GM23338 (cell line): ENCODE measurements at regions not wholly inside any gene's neighbourhood (a gene's known extent, or its start where the extent isn't known, plus 50 kb on each side); places are given as distances from the start of the nearest gene placed in this dataset.

Experiments used
- ATAC-seq: fragments of 200-7000 bp; cut with Tn5 transposase; 3 replicates; pipeline ENCODE4 v1.9.1; 2020
- DNase-seq: peaks from one replicate; pipeline ENCODE4 v3.0.0-alpha.2; 2015; ENCODE audit warnings: low spot score
- H2AFZ ChIP-seq: fragments of 200-600 bp; sonication (generic); 2 replicates; pipeline ENCODE4 v1.8.0; 2016; ENCODE audit warnings: antibody characterized with exemption, mild to moderate bottlenecking, moderate library complexity
- H3F3A ChIP-seq: fragments of 200-600 bp; sonication (generic); replicated peaks from 2 replicates; pipeline ENCODE4 v1.8.0; 2017; ENCODE audit warnings: antibody characterized with exemption, mixed run types, low read depth
- H3K27ac ChIP-seq: fragments of 200-600 bp; sonication (generic); 2 replicates; pipeline ENCODE4 v1.6.1; 2016; ENCODE audit warnings: low read depth
- H3K27me3 ChIP-seq: fragments of 200-600 bp; sonication (generic); 2 replicates; pipeline ENCODE4 v1.8.0; 2016; ENCODE audit warnings: mild to moderate bottlenecking, mixed run types, moderate library complexity; ENCODE audit not compliant: insufficient read depth
- H3K36me3 ChIP-seq: fragments of 200-600 bp; sonication (generic); 2 replicates; pipeline ENCODE4 v1.8.0; 2016; ENCODE audit warnings: mild to moderate bottlenecking; ENCODE audit not compliant: insufficient read depth
- H3K4me1 ChIP-seq: fragments of 200-600 bp; sonication (generic); 2 replicates; pipeline ENCODE4 v1.8.0; 2016; ENCODE audit warnings: mild to moderate bottlenecking, moderate library complexity; ENCODE audit not compliant: insufficient read depth
- H3K4me2 ChIP-seq: fragments of 200-600 bp; sonication (generic); 2 replicates; pipeline ENCODE4 v1.7.1; 2017; ENCODE audit warnings: mixed run types
- H3K4me3 ChIP-seq: fragments of 200-600 bp; sonication (generic); 2 replicates; pipeline ENCODE4 v1.6.1; 2016; ENCODE audit warnings: mixed run types
- H3K79me2 ChIP-seq: fragments of 200-600 bp; sonication (generic); replicated peaks from 2 replicates; pipeline ENCODE4 v1.8.0; 2017; ENCODE audit warnings: mild to moderate bottlenecking; ENCODE audit not compliant: insufficient read depth
- H3K9me2 ChIP-seq: fragments of 200-600 bp; sonication (generic); 2 replicates; pipeline ENCODE4 v1.8.0; 2017; ENCODE audit not compliant: insufficient read depth
- H4K20me1 ChIP-seq: fragments of 200-600 bp; sonication (generic); replicated peaks from 2 replicates; pipeline ENCODE4 v1.8.0; 2017; ENCODE audit warnings: mild to moderate bottlenecking; ENCODE audit not compliant: insufficient read depth
- H3K27ac Mint-ChIP-seq: 2 replicates; pipeline ENCODE4 v1.8.0; 2020; ENCODE audit warnings: inconsistent platforms, mild to moderate bottlenecking, moderate library complexity, mixed read lengths
- H3K27me3 Mint-ChIP-seq: 3 replicates; pipeline ENCODE4 v1.8.0; 2022; ENCODE audit warnings: low read depth, mild to moderate bottlenecking, moderate library complexity, mixed read lengths, inconsistent platforms; ENCODE audit not compliant: insufficient read depth, poor library complexity
- H3K36me3 Mint-ChIP-seq: 3 replicates; pipeline ENCODE4 v1.8.0; 2021; ENCODE audit warnings: low read depth, mild to moderate bottlenecking, inconsistent platforms, moderate library complexity, mixed read lengths
- H3K4me1 Mint-ChIP-seq: 3 replicates; pipeline ENCODE4 v1.8.0; 2020; ENCODE audit warnings: mild to moderate bottlenecking, inconsistent platforms, mixed read lengths
- H3K4me3 Mint-ChIP-seq: 3 replicates; pipeline ENCODE4 v1.8.0; 2021; ENCODE audit warnings: moderate library complexity, mild to moderate bottlenecking, inconsistent platforms, mixed read lengths
- H3K9me3 Mint-ChIP-seq: 3 replicates; pipeline ENCODE4 v1.8.0; 2020; ENCODE audit warnings: moderate library complexity, mild to moderate bottlenecking, inconsistent platforms, mixed read lengths
- CTCF ChIP-seq, 2 experiments: fragments of 200-600 bp in 1 of 2; sonication (generic) in 1 of 2; conservative IDR thresholded peaks; 2 replicates each; pipeline versions ENCODE4 v1.5.1 to v1.6.1; 2016 to 2017; ENCODE audit warnings: antibody characterized with exemption in 2 of 2, low read depth in 2 of 2, mild to moderate bottlenecking in 2 of 2, moderate library complexity in 1 of 2
- EZH2 ChIP-seq: fragments of 200-600 bp; sonication (generic); IDR thresholded peaks from one replicate; pipeline ENCODE4 v1.8.0; 2017; ENCODE audit warnings: antibody characterized with exemption, mild to moderate bottlenecking, low read depth; ENCODE audit not compliant: unreplicated experiment
- EZH2phosphoT487 ChIP-seq: fragments of 200-600 bp; sonication (generic); IDR thresholded peaks from one replicate; pipeline ENCODE4 v1.8.1; 2018; ENCODE audit warnings: antibody characterized with exemption; ENCODE audit not compliant: unreplicated experiment
- NANOG ChIP-seq: IDR thresholded peaks from 2 replicates; pipeline ENCODE4 v1.6.1; 2016; ENCODE audit warnings: antibody characterized with exemption, borderline replicate concordance
- POLR2AphosphoS5 ChIP-seq: IDR thresholded peaks from 2 replicates; pipeline ENCODE4 v1.6.1; 2016; ENCODE audit warnings: antibody characterized with exemption, low read depth
- STAT1 ChIP-seq: IDR thresholded peaks from one replicate; pipeline ENCODE4 v1.6.1; 2016; ENCODE audit warnings: antibody characterized with exemption; ENCODE audit not compliant: unreplicated experiment
- TF ChIP-seq, protein P1 (sequence below): IDR thresholded peaks from one replicate; pipeline ENCODE4 v1.6.1; 2018; ENCODE audit warnings: antibody characterized with exemption; ENCODE audit not compliant: unreplicated experiment
- TF ChIP-seq, protein P2 (sequence below): IDR thresholded peaks from 2 replicates; pipeline ENCODE4 v1.6.1; 2016; ENCODE audit warnings: antibody characterized with exemption

GRCh38 chr2:64838817-64839216 is 150.4 kb upstream of the SLC1A4 start (continued):
- TF ChIP-seq, protein P1, sequence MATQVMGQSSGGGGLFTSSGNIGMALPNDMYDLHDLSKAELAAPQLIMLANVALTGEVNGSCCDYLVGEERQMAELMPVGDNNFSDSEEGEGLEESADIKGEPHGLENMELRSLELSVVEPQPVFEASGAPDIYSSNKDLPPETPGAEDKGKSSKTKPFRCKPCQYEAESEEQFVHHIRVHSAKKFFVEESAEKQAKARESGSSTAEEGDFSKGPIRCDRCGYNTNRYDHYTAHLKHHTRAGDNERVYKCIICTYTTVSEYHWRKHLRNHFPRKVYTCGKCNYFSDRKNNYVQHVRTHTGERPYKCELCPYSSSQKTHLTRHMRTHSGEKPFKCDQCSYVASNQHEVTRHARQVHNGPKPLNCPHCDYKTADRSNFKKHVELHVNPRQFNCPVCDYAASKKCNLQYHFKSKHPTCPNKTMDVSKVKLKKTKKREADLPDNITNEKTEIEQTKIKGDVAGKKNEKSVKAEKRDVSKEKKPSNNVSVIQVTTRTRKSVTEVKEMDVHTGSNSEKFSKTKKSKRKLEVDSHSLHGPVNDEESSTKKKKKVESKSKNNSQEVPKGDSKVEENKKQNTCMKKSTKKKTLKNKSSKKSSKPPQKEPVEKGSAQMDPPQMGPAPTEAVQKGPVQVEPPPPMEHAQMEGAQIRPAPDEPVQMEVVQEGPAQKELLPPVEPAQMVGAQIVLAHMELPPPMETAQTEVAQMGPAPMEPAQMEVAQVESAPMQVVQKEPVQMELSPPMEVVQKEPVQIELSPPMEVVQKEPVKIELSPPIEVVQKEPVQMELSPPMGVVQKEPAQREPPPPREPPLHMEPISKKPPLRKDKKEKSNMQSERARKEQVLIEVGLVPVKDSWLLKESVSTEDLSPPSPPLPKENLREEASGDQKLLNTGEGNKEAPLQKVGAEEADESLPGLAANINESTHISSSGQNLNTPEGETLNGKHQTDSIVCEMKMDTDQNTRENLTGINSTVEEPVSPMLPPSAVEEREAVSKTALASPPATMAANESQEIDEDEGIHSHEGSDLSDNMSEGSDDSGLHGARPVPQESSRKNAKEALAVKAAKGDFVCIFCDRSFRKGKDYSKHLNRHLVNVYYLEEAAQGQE, result no peak
- TF ChIP-seq, protein P2, sequence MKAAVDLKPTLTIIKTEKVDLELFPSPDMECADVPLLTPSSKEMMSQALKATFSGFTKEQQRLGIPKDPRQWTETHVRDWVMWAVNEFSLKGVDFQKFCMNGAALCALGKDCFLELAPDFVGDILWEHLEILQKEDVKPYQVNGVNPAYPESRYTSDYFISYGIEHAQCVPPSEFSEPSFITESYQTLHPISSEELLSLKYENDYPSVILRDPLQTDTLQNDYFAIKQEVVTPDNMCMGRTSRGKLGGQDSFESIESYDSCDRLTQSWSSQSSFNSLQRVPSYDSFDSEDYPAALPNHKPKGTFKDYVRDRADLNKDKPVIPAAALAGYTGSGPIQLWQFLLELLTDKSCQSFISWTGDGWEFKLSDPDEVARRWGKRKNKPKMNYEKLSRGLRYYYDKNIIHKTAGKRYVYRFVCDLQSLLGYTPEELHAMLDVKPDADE, result no peak
- no peak for TF ChIP-seq EZH2phosphoT487

DNA sequence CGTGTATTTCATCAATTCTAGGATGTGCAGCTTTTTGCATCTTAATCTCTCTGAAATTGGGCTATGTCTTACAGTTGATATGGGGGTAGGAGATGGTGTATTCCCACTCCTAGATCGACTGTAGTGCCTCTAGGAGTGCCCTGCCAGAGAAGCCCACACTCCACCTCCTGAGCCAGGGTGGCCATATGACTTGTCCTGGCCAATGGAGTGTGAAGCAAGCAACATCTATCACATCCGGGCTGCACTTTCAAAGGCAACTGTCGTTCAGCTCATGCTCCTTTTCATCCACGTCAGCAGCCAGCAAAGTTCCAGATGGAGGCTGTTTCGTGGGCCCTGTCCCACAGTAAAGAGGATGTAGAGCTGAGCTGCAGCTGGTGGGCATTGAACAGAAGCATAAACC is 149.4 kb upstream of the SLC1A4 start:
- no peak overlapping the region for H3K4me3 ChIP-seq
- TF ChIP-seq NANOG (no peak), EZH2 (no peak), POLR2AphosphoS5 (no peak)
- no peak overlapping the region for H3K27ac ChIP-seq
- H2AFZ ChIP-seq, result peak overlapping the region; percentile 76
- no peak for ATAC-seq
- no peaks in the 10 kb centered on the region for H3K79me2 ChIP-seq
- peaks cover 5% of the 10 kb centered on the region; the same call in 2 of the 3 replicates for H3K4me1 Mint-ChIP-seq
- no peak overlapping the region for H3K27ac Mint-ChIP-seq
- 0 out of 2 replicates have a peak, but pooled peaks cover 2% of the 10 kb centered on the region for H3F3A ChIP-seq
- H3K36me3 Mint-ChIP-seq, result no peaks in the 10 kb centered on the region
- peaks cover 6% of the 10 kb centered on the region for H3K27me3 Mint-ChIP-seq
- H3K4me2 ChIP-seq, result no peak overlapping the region
- H3K4me1 ChIP-seq, result no peaks in the 10 kb centered on the region; the same call in 1 of the 2 replicates
- H3K4me3 Mint-ChIP-seq, result no peak overlapping the region
- no peaks in the 10 kb centered on the region for H4K20me1 ChIP-seq
- H3K9me3 Mint-ChIP-seq, result no peaks in the 10 kb centered on the region
- H3K27me3 ChIP-seq, result no peaks in the 10 kb centered on the region
- no peak for DNase-seq
- no peaks in the 10 kb centered on the region for H3K9me2 ChIP-seq
- no peaks in the 10 kb centered on the region for H3K36me3 ChIP-seq

- no peaks in the 10 kb centered on the region; the same call in 1 of the 2 replicates for H3K4me1 ChIP-seq
- no peak overlapping the region for H3K4me3 Mint-ChIP-seq
- H3K4me1 Mint-ChIP-seq, result peaks cover 5% of the 10 kb centered on the region; the same call in 2 of the 3 replicates
- no peak overlapping the region for H3K27ac Mint-ChIP-seq
- no peak overlapping the region for H3K27ac ChIP-seq
- H3K79me2 ChIP-seq, result no peaks in the 10 kb centered on the region
- no peak overlapping the region for H3K4me3 ChIP-seq
- no peaks in the 10 kb centered on the region for H4K20me1 ChIP-seq
- peak overlapping the region; percentile 76 for H2AFZ ChIP-seq
- H3F3A ChIP-seq, result 0 out of 2 replicates have a peak, but pooled peaks cover 2% of the 10 kb centered on the region
- H3K27me3 Mint-ChIP-seq, result peaks cover 2% of the 10 kb centered on the region
- DNase-seq, result no peak
- no peaks in the 10 kb centered on the region for H3K36me3 ChIP-seq
- ATAC-seq, result no peak
- H3K9me2 ChIP-seq, result no peaks in the 10 kb centered on the region
- H3K36me3 Mint-ChIP-seq, result no peaks in the 10 kb centered on the region
- H3K27me3 ChIP-seq, result no peaks in the 10 kb centered on the region
- H3K4me2 ChIP-seq, result no peak overlapping the region
- no peaks in the 10 kb centered on the region for H3K9me3 Mint-ChIP-seq
- TF ChIP-seq STAT1, result no peak
- TF ChIP-seq, protein P2, result no peak
- no peak for TF ChIP-seq EZH2
- TF ChIP-seq, protein P1, result no peak
- no peak for TF ChIP-seq POLR2AphosphoS5
- TF ChIP-seq EZH2phosphoT487, result no peak
- no peak for TF ChIP-seq NANOG
- TF ChIP-seq CTCF (conservative IDR thresholded peaks at IDR 0.05; ENCODE audit: low read depth in 2 of 2), result no peak
Observed at GRCh38 chr2:64840426-64840881, 148.7 kb upstream of the SLC1A4 start.
